ENCODE measurements at regions not wholly inside any gene's neighbourhood (a gene's known extent, or its start where the extent isn't known, plus 50 kb on each side); places are given as distances from the start of the nearest gene placed in this dataset.

DNA sequence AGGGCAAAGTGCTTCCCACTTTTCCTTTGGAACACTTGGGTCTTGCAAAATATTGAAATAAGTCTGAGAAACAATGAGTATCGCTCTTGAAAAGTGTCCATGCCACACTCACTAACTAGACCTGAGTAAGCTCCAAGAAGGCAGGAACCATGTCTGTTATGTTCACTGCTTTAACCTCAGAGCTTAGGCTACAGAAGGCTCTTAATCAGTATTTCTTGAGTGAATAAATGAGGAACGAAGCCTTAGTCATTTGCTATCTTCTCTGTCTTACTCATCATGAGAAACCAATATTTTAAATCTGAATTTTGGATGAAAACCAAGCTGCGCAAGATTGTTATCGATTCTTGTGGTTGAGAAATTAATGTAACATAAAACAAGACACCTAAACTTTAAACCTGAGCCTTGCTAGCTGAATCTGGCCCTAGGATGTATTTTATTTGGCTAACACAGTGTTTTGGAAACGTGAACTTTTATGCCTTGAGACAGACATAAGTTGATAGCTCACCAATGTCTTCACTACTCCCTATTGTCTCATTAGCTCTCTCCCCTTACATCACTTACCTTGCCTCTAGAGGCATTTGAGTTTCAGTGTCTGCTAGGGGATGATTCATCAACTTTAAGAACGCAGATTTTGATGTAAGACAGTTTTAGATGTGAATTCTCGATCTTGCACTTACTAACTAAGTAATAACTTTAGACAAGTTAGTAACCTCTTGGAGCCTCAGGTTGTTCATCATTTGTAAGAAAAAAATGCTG is 392.8 kb upstream of the MEIS1 start:
- H3K4me3 Mint-ChIP-seq (ENCODE audit: unreplicated experiment): no peak overlapping the region
- TF ChIP-seq, protein P1, sequence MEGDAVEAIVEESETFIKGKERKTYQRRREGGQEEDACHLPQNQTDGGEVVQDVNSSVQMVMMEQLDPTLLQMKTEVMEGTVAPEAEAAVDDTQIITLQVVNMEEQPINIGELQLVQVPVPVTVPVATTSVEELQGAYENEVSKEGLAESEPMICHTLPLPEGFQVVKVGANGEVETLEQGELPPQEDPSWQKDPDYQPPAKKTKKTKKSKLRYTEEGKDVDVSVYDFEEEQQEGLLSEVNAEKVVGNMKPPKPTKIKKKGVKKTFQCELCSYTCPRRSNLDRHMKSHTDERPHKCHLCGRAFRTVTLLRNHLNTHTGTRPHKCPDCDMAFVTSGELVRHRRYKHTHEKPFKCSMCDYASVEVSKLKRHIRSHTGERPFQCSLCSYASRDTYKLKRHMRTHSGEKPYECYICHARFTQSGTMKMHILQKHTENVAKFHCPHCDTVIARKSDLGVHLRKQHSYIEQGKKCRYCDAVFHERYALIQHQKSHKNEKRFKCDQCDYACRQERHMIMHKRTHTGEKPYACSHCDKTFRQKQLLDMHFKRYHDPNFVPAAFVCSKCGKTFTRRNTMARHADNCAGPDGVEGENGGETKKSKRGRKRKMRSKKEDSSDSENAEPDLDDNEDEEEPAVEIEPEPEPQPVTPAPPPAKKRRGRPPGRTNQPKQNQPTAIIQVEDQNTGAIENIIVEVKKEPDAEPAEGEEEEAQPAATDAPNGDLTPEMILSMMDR (IDR thresholded peaks at IDR 0.05; ENCODE audit: unreplicated experiment): no peak
- POLR2A ChIA-PET: interaction anchor here (0.6 to 1.4 kb wide), 8 partner anchors 15 to 454 kb away, joined by 3 to 8 read pairs (median 4); no protein-coding TSS in a partner anchor
- H3K27me3 Mint-ChIP-seq (ENCODE audit: insufficient read depth, unreplicated experiment): no peaks in the 10 kb centered on the region
- CTCF ChIA-PET: no interaction called here
- no peaks in the 10 kb centered on the region for H3K36me3 Mint-ChIP-seq (ENCODE audit: insufficient read depth, unreplicated experiment)
- intact Hi-C loops (cut with micrococcal nuclease): no loop called here
- no peaks in the 10 kb centered on the region for H3K9me3 Mint-ChIP-seq (ENCODE audit: unreplicated experiment)
- peak; percentile 50 for DNase-seq (ENCODE audit: unreplicated experiment)
- H3K4me1 Mint-ChIP-seq (ENCODE audit: insufficient read depth, unreplicated experiment): peaks cover 13% of the 10 kb centered on the region
- H3K27ac Mint-ChIP-seq (ENCODE audit: low read depth, unreplicated experiment): peak overlapping the region; percentile 25
- no TSS peak for BruUV-seq (replicated peaks)

- intact Hi-C loops (cut with micrococcal nuclease): no loop called here
- H3K27ac Mint-ChIP-seq (ENCODE audit: low read depth, unreplicated experiment): no peak overlapping the region
- H3K4me1 Mint-ChIP-seq (ENCODE audit: insufficient read depth, unreplicated experiment): peaks cover 5% of the 10 kb centered on the region
- no peaks in the 10 kb centered on the region for H3K27me3 Mint-ChIP-seq (ENCODE audit: insufficient read depth, unreplicated experiment)
- H3K4me3 Mint-ChIP-seq (ENCODE audit: unreplicated experiment): no peak overlapping the region
- no peaks in the 10 kb centered on the region for H3K9me3 Mint-ChIP-seq (ENCODE audit: unreplicated experiment)
- TF ChIP-seq, protein P1 (IDR thresholded peaks at IDR 0.05; ENCODE audit: unreplicated experiment): no peak
- DNase-seq (ENCODE audit: unreplicated experiment): no peak
- POLR2A ChIA-PET: no interaction called here
- CTCF ChIA-PET: no interaction called here
- H3K36me3 Mint-ChIP-seq (ENCODE audit: insufficient read depth, unreplicated experiment): no peaks in the 10 kb centered on the region
- BruUV-seq (replicated peaks): no TSS peak
Observed at GRCh38 chr2:66036948-66037347, 398.0 kb upstream of the MEIS1 start.

DNA sequence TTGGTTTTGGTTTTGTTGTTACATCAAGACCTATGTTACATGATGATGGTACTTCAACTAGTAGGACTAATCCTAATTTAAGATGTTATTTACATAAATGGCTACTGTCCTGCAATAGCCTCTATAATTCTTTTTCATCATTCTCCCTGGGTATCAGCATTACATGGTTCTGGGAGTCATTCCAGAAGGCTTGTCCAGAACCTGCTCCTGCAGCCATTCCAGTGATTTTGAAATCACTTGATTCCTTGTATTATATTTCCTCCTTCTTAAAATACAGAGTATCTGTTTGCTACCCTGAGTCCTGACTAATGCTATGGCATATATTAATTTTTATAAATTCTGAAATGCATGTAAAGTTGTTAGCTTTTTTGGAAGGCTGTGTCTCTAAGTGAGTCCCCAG is 400.5 kb upstream of the MEIS1 start:
- Mint-ChIP-seq H3K4me3 (ENCODE audit: unreplicated experiment) (no peak overlapping the region), H3K9me3 (ENCODE audit: unreplicated experiment) (no peaks in the 10 kb centered on the region), H3K27ac (ENCODE audit: low read depth, unreplicated experiment) (no peak overlapping the region), H3K27me3 (ENCODE audit: insufficient read depth, unreplicated experiment) (no peaks in the 10 kb centered on the region), H3K4me1 (ENCODE audit: insufficient read depth, unreplicated experiment) (no peaks in the 10 kb centered on the region), H3K36me3 (ENCODE audit: insufficient read depth, unreplicated experiment) (no peaks in the 10 kb centered on the region)
- no TSS peak for BruUV-seq (replicated peaks)
- ChIA-PET CTCF (interaction anchor here (0.7 kb wide), 1 partner anchor 21 kb away, joined by 3 read pairs; no protein-coding TSS in a partner anchor), POLR2A (interaction anchor here (0.6 to 2.0 kb wide), 3 partner anchors 14 to 754 kb away, joined by 3 to 4 read pairs (median 4); no protein-coding TSS in a partner anchor)
- no peak for DNase-seq (ENCODE audit: unreplicated experiment)
- TF ChIP-seq, protein P1 (IDR thresholded peaks at IDR 0.05; ENCODE audit: unreplicated experiment): no peak
- intact Hi-C loops (cut with micrococcal nuclease): no loop called here

- DNase-seq (ENCODE audit: unreplicated experiment): no peak
- no peak overlapping the region for H3K27ac Mint-ChIP-seq (ENCODE audit: low read depth, unreplicated experiment)
- no peaks in the 10 kb centered on the region for H3K4me1 Mint-ChIP-seq (ENCODE audit: insufficient read depth, unreplicated experiment)
- TF ChIP-seq, protein P1 (IDR thresholded peaks at IDR 0.05; ENCODE audit: unreplicated experiment): no peak
- no peak overlapping the region for H3K4me3 Mint-ChIP-seq (ENCODE audit: unreplicated experiment)
- intact Hi-C loops (cut with micrococcal nuclease): no loop called here
- CTCF ChIA-PET: no interaction called here
- H3K9me3 Mint-ChIP-seq (ENCODE audit: unreplicated experiment): peaks cover 8% of the 10 kb centered on the region
- POLR2A ChIA-PET: no interaction called here
- BruUV-seq (replicated peaks): no TSS peak
- no peaks in the 10 kb centered on the region for H3K27me3 Mint-ChIP-seq (ENCODE audit: insufficient read depth, unreplicated experiment)
- H3K36me3 Mint-ChIP-seq (ENCODE audit: insufficient read depth, unreplicated experiment): no peaks in the 10 kb centered on the region
Observed at GRCh38 chr2:66032226-66032775, 402.6 kb upstream of the MEIS1 start.

All from MCF 10A (cell line).